ENCODE measurements at regions not wholly inside any gene's neighbourhood (a gene's known extent, or its start where the extent isn't known, plus 50 kb on each side); places are given as distances from the start of the nearest gene placed in this dataset.

DNA sequence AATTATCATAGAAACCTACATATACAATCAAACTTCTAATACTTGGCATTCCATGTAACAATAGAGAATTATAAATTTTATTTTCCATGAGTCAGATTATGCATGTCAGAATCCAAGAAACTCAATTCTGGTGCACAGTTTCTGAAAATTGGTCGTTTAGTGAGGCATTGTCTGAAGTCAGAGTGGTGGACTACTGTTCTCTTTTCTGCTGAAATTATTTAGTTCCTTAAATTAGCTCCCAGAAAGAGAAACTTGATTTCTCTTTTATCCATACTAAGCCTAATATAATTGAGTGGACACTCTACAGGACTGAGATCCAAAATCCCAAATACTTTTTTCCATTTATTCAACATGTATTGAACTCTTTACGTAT is 265.5 kb downstream of the ALDH8A1 start (continued):
- TF ChIP-seq, protein P1, sequence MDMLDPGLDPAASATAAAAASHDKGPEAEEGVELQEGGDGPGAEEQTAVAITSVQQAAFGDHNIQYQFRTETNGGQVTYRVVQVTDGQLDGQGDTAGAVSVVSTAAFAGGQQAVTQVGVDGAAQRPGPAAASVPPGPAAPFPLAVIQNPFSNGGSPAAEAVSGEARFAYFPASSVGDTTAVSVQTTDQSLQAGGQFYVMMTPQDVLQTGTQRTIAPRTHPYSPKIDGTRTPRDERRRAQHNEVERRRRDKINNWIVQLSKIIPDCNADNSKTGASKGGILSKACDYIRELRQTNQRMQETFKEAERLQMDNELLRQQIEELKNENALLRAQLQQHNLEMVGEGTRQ (CRISPR knock-in tag; IDR thresholded peaks at IDR 0.05), result no peak
- TF ChIP-seq MAX (CRISPR knock-in tag; IDR thresholded peaks at IDR 0.05), result no peak
- no peak for TF ChIP-seq RBBP5 (IDR thresholded peaks at IDR 0.05; ENCODE audit: borderline replicate concordance, insufficient read depth, low read length, poor library complexity, severe bottlenecking)
- no peak for TF ChIP-seq ETV6 (IDR thresholded peaks at IDR 0.05; ENCODE audit: borderline replicate concordance in 1 of 2, low read depth in 2 of 2, low read length in 1 of 2)
- no peak for TF ChIP-seq ETV6 (CRISPR knock-in tag; IDR thresholded peaks at IDR 0.05; ENCODE audit: borderline replicate concordance)
- no peak for TF ChIP-seq GATAD2B (IDR thresholded peaks at IDR 0.05; ENCODE audit: borderline replicate concordance)
- TF ChIP-seq HNRNPL (IDR thresholded peaks at IDR 0.05; ENCODE audit: low read depth, low read length), result no peak
- no peak for TF ChIP-seq POLR2G (IDR thresholded peaks at IDR 0.05; ENCODE audit: low read depth, low read length)

DNA sequence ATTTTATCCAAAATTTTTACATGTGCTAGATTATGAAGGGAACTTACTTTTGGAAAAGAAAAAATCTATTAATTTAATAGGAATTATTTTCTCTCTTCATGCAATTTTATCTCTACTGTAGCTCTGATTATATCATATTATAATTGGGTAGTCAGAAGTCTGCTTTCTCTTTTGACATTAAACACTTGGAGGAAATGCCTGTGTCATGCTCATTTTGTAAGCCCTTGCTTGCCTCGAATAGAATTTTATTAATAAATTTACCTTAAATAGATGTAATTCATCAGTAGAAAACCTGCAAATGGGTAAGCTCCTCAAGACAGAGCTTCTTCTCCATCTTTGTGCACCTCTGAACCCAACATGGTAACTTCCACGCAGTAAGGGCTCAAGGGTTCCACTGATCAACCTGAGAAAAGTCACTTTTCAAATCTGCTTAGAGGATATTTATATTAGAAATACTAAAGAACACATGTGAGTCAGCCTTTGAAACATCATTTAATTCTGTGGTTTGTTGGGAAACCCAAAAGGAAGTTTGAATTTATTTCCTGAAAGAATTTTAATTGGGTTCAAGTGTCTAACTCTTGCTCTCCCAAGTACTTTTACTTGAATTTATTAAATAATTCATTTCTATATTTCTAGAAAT is 266.0 kb downstream of the ALDH8A1 start:
- H3K4me2 ChIP-seq (ENCODE audit: insufficient read depth, low read length), result no peak overlapping the region
- ATAC-seq (no peak), DNase-seq (ENCODE audit: extremely low read depth in 1 of 4, low spot score in 3 of 4) (no peak), FAIRE-seq (no peak)
- H3K9ac ChIP-seq (ENCODE audit: insufficient read depth in 1 of 2, low read depth in 2 of 2, low read length in 2 of 2), result no peak overlapping the region
- in situ Hi-C loops (cut with MboI) (no loop called here), intact Hi-C loops (cut with micrococcal nuclease) (no loop called here)
- H3K27me3 ChIP-seq (ENCODE audit: control insufficient read depth in 2 of 2, insufficient read depth in 2 of 2, low read length in 2 of 2), result peaks cover 0 to 5% of the 10 kb centered on the region in 2 experiments; a peak in 2 of 5 replicates
- H3K4me1 ChIP-seq (replicated peaks in 1 of 2; ENCODE audit: control insufficient read depth in 2 of 2, insufficient read depth in 2 of 2, low read length in 2 of 2), result peaks cover 0 to 2% of the 10 kb centered on the region in 2 experiments; a peak in 1 of 5 replicates
- no peak overlapping the region for H2AFZ ChIP-seq (ENCODE audit: low read depth, low read length)
- H3K9me1 ChIP-seq (ENCODE audit: control insufficient read depth, insufficient read depth, low read length), result no peaks in the 10 kb centered on the region
- no peaks in the 10 kb centered on the region for H3K79me2 ChIP-seq (ENCODE audit: control insufficient read depth, insufficient read depth, low read length)
- H3K36me3 ChIP-seq (ENCODE audit: control insufficient read depth, insufficient read depth, low read length), result no peaks in the 10 kb centered on the region
- H4K20me1 ChIP-seq (replicated peaks; ENCODE audit: control insufficient read depth, insufficient read depth, low read length), result no peaks in the 10 kb centered on the region
- H3K9me3 ChIP-seq (replicated peaks; ENCODE audit: control insufficient read depth, insufficient read depth, low read depth, low read length), result no peaks in the 10 kb centered on the region
- ChIA-PET POLR2A (no interaction called here), CTCF (ENCODE audit: low intra/inter-chr PET ratio) (no interaction called here)
- H3K27ac ChIP-seq (ENCODE audit: extremely low read depth, low read depth, low read length), result no peak overlapping the region
- BruUV-seq (replicated peaks), result no TSS peak
- WGBS (ENCODE audit: insufficient coverage, low coverage, missing lambda C conversion rate), result 0% methylated on average over 2 of the region's 2 CpGs
- no peak overlapping the region for H3K4me3 ChIP-seq
- TF ChIP-seq ZBTB5 (IDR thresholded peaks at IDR 0.05), result no peak
- no peak for TF ChIP-seq MEF2D (tag; conservative IDR thresholded peaks at IDR 0.05; ENCODE audit: low read depth)
- TF ChIP-seq, protein P2, sequence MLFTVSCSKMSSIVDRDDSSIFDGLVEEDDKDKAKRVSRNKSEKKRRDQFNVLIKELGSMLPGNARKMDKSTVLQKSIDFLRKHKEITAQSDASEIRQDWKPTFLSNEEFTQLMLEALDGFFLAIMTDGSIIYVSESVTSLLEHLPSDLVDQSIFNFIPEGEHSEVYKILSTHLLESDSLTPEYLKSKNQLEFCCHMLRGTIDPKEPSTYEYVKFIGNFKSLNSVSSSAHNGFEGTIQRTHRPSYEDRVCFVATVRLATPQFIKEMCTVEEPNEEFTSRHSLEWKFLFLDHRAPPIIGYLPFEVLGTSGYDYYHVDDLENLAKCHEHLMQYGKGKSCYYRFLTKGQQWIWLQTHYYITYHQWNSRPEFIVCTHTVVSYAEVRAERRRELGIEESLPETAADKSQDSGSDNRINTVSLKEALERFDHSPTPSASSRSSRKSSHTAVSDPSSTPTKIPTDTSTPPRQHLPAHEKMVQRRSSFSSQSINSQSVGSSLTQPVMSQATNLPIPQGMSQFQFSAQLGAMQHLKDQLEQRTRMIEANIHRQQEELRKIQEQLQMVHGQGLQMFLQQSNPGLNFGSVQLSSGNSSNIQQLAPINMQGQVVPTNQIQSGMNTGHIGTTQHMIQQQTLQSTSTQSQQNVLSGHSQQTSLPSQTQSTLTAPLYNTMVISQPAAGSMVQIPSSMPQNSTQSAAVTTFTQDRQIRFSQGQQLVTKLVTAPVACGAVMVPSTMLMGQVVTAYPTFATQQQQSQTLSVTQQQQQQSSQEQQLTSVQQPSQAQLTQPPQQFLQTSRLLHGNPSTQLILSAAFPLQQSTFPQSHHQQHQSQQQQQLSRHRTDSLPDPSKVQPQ (CRISPR knock-in tag; IDR thresholded peaks at IDR 0.05; ENCODE audit: borderline replicate concordance), result no peak
- no peak for TF ChIP-seq BCOR (IDR thresholded peaks at IDR 0.05)
- TF ChIP-seq ZNF76 (CRISPR knock-in tag; IDR thresholded peaks at IDR 0.05; ENCODE audit: borderline replicate concordance), result no peak
- no peak for TF ChIP-seq GTF2A2 (tag; IDR thresholded peaks at IDR 0.05)
- TF ChIP-seq ARHGAP35 (IDR thresholded peaks at IDR 0.05; ENCODE audit: partially characterized antibody), result no peak
- no peak for TF ChIP-seq HDAC8 (tag; IDR thresholded peaks at IDR 0.05)
- TF ChIP-seq FOXP1 (CRISPR knock-in tag; IDR thresholded peaks at IDR 0.05), result no peak
